Subcutaneous abdominal adipose tissue (tissue), 5 donors: ENCODE measurements at regions not wholly inside any gene's neighbourhood (a gene's known extent, or its start where the extent isn't known, plus 50 kb on each side); places are given as distances from the start of the nearest gene placed in this dataset.

Experiments used
- H3K27ac ChIP-seq: one replicate; pipeline ENCODE4 v1.7.0; 2013; ENCODE audit warnings: low read depth, mild to moderate bottlenecking, inconsistent platforms, low read length, moderate library complexity
- H3K27me3 ChIP-seq, 5 donors: one replicate each; pipeline ENCODE4 v1.7.0; 2013; ENCODE audit warnings: low read length in 5 of 5, inconsistent platforms in 1 of 5; ENCODE audit not compliant: control insufficient read depth in 5 of 5, insufficient read depth in 4 of 5
- H3K36me3 ChIP-seq, 5 donors: one replicate each; pipeline ENCODE4 v1.7.0; 2013; ENCODE audit warnings: low read length in 5 of 5; ENCODE audit not compliant: control insufficient read depth in 5 of 5, insufficient read depth in 5 of 5
- H3K4me1 ChIP-seq, 5 donors: one replicate each; pipeline ENCODE4 v1.7.0; 2013; ENCODE audit warnings: low read length in 5 of 5, mild to moderate bottlenecking in 3 of 5, moderate library complexity in 1 of 5; ENCODE audit not compliant: control insufficient read depth in 5 of 5, insufficient read depth in 5 of 5
- H3K4me3 ChIP-seq, 5 donors: one replicate each; pipeline ENCODE4 v1.7.0; 2013; ENCODE audit warnings: low read length in 5 of 5, low read depth in 1 of 5
- H3K9ac ChIP-seq, 5 donors: one replicate each; pipeline ENCODE4 v1.7.0; 2013; ENCODE audit warnings: low read length in 5 of 5, mild to moderate bottlenecking in 4 of 5, moderate library complexity in 3 of 5
- H3K9me3 ChIP-seq, 5 donors: one replicate each; pipeline ENCODE4 v1.7.0; 2013; ENCODE audit warnings: low read length in 5 of 5; ENCODE audit not compliant: control insufficient read depth in 5 of 5
- donor health status: healthy.
- donor health status: healthy.
- donor health status: healthy.
- donor health status: healthy.
- donor health status: healthy.

GRCh38 chr16:72428681-72429376 is 256.9 kb upstream of the PMFBP1 start:
- Histone ChIP-seq H3K4me1 (no peaks in the 10 kb centered on the region), H3K9ac (no peak overlapping the region), H3K27ac (no peak overlapping the region), H3K36me3 (no peaks in the 10 kb centered on the region), H3K9me3 (peaks cover 0 to 5% (median 3%) of the 10 kb centered on the region in 5 donors), H3K27me3 (no peaks in the 10 kb centered on the region), H3K4me3 (no peak overlapping the region)

- no peaks in the 10 kb centered on the region for H3K36me3 ChIP-seq
- H3K9ac ChIP-seq, result no peak overlapping the region
- no peaks in the 10 kb centered on the region for H3K9me3 ChIP-seq
- no peaks in the 10 kb centered on the region for H3K4me1 ChIP-seq
- no peak overlapping the region for H3K4me3 ChIP-seq
- H3K27me3 ChIP-seq, result no peaks in the 10 kb centered on the region
- no peak overlapping the region for H3K27ac ChIP-seq
Observed at GRCh38 chr16:72427783-72428331, 255.9 kb upstream of the PMFBP1 start.

- H3K27me3 ChIP-seq, result no peaks in the 10 kb centered on the region
- H3K9ac ChIP-seq, result no peak overlapping the region
- H3K36me3 ChIP-seq, result no peaks in the 10 kb centered on the region
- no peaks in the 10 kb centered on the region for H3K4me1 ChIP-seq
- no peak overlapping the region for H3K27ac ChIP-seq
- no peak overlapping the region for H3K4me3 ChIP-seq
- H3K9me3 ChIP-seq, result peaks cover 0 to 5% (median 4%) of the 10 kb centered on the region in 5 donors
Observed at GRCh38 chr16:72427051-72427782, 255.3 kb upstream of the PMFBP1 start.

- Histone ChIP-seq H3K9ac (no peak overlapping the region), H3K36me3 (no peaks in the 10 kb centered on the region), H3K27ac (no peak overlapping the region), H3K4me1 (no peaks in the 10 kb centered on the region), H3K9me3 (peaks cover 0 to 9% (median 6%) of the 10 kb centered on the region in 5 donors), H3K27me3 (no peaks in the 10 kb centered on the region), H3K4me3 (no peak overlapping the region)
Observed at GRCh38 chr16:72426386-72426785, 254.4 kb upstream of the PMFBP1 start.

- Histone ChIP-seq H3K9ac (no peak overlapping the region), H3K36me3 (no peaks in the 10 kb centered on the region), H3K4me3 (no peak overlapping the region), H3K27me3 (no peaks in the 10 kb centered on the region), H3K4me1 (no peaks in the 10 kb centered on the region), H3K27ac (no peak overlapping the region), H3K9me3 (peaks cover 0 to 11% (median 6%) of the 10 kb centered on the region in 5 donors)
Observed at GRCh38 chr16:72425571-72426341, 253.8 kb upstream of the PMFBP1 start.

- no peaks in the 10 kb centered on the region for H3K27me3 ChIP-seq
- no peaks in the 10 kb centered on the region for H3K36me3 ChIP-seq
- no peak overlapping the region for H3K4me3 ChIP-seq
- no peaks in the 10 kb centered on the region for H3K4me1 ChIP-seq
- H3K9ac ChIP-seq, result no peak overlapping the region
- H3K27ac ChIP-seq, result no peak overlapping the region
- H3K9me3 ChIP-seq, result peaks cover 0 to 11% (median 6%) of the 10 kb centered on the region in 5 donors
Observed at GRCh38 chr16:72424757-72425156, 252.8 kb upstream of the PMFBP1 start.

GRCh38 chr16:72422308-72422897 is 250.4 kb upstream of the PMFBP1 start:
- no peak overlapping the region for H3K27ac ChIP-seq
- no peaks in the 10 kb centered on the region for H3K36me3 ChIP-seq
- H3K4me3 ChIP-seq, result no peak overlapping the region
- peaks cover 0 to 17% (median 11%) of the 10 kb centered on the region in 5 donors for H3K9me3 ChIP-seq
- H3K27me3 ChIP-seq, result no peaks in the 10 kb centered on the region
- no peaks in the 10 kb centered on the region for H3K4me1 ChIP-seq
- H3K9ac ChIP-seq, result no peak overlapping the region

- H3K36me3 ChIP-seq, result no peaks in the 10 kb centered on the region
- H3K4me3 ChIP-seq, result no peak overlapping the region
- no peaks in the 10 kb centered on the region for H3K27me3 ChIP-seq
- H3K27ac ChIP-seq, result no peak overlapping the region
- no peaks in the 10 kb centered on the region for H3K4me1 ChIP-seq
- H3K9ac ChIP-seq, result no peak overlapping the region
- H3K9me3 ChIP-seq, result peaks cover 0 to 19% (median 11%) of the 10 kb centered on the region in 5 donors
Observed at GRCh38 chr16:72419638-72420037, 247.7 kb upstream of the PMFBP1 start.

GRCh38 chr16:72415379-72415778 is 243.4 kb upstream of the PMFBP1 start:
- Histone ChIP-seq H3K27me3 (no peaks in the 10 kb centered on the region), H3K9ac (no peak overlapping the region), H3K27ac (no peak overlapping the region), H3K36me3 (no peaks in the 10 kb centered on the region), H3K4me3 (no peak overlapping the region), H3K4me1 (no peaks in the 10 kb centered on the region), H3K9me3 (peaks cover 0 to 14% (median 4%) of the 10 kb centered on the region in 5 donors)
